H1 (cell line): ENCODE measurements at regions not wholly inside any gene's neighbourhood (a gene's known extent, or its start where the extent isn't known, plus 50 kb on each side); places are given as distances from the start of the nearest gene placed in this dataset.

Experiments used
- BCL11A ChIP-seq, 2 experiments: IDR thresholded peaks; one replicate each; pipeline ENCODE4 v1.6.1; 2011; ENCODE audit warnings: low read depth in 2 of 2, low read length in 2 of 2, mild to moderate bottlenecking in 2 of 2
- POLR2AphosphoS5 ChIP-seq: IDR thresholded peaks from 2 replicates; pipeline ENCODE4 v1.6.1; 2011; ENCODE audit warnings: low read depth, low read length
- TAF1 ChIP-seq: IDR thresholded peaks from 2 replicates; pipeline ENCODE4 v1.6.1; 2011; ENCODE audit warnings: mild to moderate bottlenecking, low read depth, low read length
- TF ChIP-seq, protein P1 (sequence below): fragments of 300-600 bp; sonication (generic); IDR thresholded peaks from 2 replicates; pipeline ENCODE4 v1.7.1; 2012; ENCODE audit warnings: low read length, moderate library complexity, mild to moderate bottlenecking, inconsistent platforms; ENCODE audit not compliant: insufficient replicate concordance

DNA sequence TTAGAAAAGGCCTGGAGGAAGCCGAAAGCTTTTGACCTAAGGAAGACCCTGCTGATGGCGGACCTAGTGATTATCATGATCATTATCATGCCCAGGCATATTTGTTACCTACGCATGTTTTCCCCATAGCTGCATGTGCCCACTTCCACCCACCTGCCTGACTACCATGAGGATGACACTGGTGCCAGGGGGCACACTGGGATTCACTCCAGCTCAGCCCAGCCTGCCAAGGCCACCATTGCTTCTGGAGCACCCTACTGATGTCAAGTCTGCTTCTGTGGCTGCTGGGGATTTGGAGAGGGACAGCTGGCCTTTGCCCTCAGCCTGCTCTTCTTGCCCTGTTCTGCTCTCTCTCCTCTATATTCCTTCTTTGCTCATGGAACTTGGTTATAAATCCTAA, 124.7 kb upstream of the NALF2 start (continued):
- TF ChIP-seq, protein P1, sequence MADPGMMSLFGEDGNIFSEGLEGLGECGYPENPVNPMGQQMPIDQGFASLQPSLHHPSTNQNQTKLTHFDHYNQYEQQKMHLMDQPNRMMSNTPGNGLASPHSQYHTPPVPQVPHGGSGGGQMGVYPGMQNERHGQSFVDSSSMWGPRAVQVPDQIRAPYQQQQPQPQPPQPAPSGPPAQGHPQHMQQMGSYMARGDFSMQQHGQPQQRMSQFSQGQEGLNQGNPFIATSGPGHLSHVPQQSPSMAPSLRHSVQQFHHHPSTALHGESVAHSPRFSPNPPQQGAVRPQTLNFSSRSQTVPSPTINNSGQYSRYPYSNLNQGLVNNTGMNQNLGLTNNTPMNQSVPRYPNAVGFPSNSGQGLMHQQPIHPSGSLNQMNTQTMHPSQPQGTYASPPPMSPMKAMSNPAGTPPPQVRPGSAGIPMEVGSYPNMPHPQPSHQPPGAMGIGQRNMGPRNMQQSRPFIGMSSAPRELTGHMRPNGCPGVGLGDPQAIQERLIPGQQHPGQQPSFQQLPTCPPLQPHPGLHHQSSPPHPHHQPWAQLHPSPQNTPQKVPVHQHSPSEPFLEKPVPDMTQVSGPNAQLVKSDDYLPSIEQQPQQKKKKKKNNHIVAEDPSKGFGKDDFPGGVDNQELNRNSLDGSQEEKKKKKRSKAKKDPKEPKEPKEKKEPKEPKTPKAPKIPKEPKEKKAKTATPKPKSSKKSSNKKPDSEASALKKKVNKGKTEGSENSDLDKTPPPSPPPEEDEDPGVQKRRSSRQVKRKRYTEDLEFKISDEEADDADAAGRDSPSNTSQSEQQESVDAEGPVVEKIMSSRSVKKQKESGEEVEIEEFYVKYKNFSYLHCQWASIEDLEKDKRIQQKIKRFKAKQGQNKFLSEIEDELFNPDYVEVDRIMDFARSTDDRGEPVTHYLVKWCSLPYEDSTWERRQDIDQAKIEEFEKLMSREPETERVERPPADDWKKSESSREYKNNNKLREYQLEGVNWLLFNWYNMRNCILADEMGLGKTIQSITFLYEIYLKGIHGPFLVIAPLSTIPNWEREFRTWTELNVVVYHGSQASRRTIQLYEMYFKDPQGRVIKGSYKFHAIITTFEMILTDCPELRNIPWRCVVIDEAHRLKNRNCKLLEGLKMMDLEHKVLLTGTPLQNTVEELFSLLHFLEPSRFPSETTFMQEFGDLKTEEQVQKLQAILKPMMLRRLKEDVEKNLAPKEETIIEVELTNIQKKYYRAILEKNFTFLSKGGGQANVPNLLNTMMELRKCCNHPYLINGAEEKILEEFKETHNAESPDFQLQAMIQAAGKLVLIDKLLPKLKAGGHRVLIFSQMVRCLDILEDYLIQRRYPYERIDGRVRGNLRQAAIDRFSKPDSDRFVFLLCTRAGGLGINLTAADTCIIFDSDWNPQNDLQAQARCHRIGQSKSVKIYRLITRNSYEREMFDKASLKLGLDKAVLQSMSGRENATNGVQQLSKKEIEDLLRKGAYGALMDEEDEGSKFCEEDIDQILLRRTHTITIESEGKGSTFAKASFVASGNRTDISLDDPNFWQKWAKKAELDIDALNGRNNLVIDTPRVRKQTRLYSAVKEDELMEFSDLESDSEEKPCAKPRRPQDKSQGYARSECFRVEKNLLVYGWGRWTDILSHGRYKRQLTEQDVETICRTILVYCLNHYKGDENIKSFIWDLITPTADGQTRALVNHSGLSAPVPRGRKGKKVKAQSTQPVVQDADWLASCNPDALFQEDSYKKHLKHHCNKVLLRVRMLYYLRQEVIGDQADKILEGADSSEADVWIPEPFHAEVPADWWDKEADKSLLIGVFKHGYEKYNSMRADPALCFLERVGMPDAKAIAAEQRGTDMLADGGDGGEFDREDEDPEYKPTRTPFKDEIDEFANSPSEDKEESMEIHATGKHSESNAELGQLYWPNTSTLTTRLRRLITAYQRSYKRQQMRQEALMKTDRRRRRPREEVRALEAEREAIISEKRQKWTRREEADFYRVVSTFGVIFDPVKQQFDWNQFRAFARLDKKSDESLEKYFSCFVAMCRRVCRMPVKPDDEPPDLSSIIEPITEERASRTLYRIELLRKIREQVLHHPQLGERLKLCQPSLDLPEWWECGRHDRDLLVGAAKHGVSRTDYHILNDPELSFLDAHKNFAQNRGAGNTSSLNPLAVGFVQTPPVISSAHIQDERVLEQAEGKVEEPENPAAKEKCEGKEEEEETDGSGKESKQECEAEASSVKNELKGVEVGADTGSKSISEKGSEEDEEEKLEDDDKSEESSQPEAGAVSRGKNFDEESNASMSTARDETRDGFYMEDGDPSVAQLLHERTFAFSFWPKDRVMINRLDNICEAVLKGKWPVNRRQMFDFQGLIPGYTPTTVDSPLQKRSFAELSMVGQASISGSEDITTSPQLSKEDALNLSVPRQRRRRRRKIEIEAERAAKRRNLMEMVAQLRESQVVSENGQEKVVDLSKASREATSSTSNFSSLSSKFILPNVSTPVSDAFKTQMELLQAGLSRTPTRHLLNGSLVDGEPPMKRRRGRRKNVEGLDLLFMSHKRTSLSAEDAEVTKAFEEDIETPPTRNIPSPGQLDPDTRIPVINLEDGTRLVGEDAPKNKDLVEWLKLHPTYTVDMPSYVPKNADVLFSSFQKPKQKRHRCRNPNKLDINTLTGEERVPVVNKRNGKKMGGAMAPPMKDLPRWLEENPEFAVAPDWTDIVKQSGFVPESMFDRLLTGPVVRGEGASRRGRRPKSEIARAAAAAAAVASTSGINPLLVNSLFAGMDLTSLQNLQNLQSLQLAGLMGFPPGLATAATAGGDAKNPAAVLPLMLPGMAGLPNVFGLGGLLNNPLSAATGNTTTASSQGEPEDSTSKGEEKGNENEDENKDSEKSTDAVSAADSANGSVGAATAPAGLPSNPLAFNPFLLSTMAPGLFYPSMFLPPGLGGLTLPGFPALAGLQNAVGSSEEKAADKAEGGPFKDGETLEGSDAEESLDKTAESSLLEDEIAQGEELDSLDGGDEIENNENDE: no peak
- TF ChIP-seq TAF1 (no peak), BCL11A (IDR thresholded peaks at IDR 0.05; ENCODE audit: low read depth in 2 of 2, low read length in 2 of 2) (no peak), POLR2AphosphoS5 (no peak)
